HG03469 (cell line): ENCODE measurements at regions not wholly inside any gene's neighbourhood (a gene's known extent, or its start where the extent isn't known, plus 50 kb on each side); places are given as distances from the start of the nearest gene placed in this dataset.
"Not testable (repeated sequence)": the region's sequence is repeated elsewhere in the genome, so short reads cannot be mapped to it uniquely, and the experiment has no call there.

ENCODE experiments used
- ATAC-seq: cut with Tn5 transposase; IDR thresholded peaks from one replicate; pipeline ENCODE4 v1.9.1; 2021; ENCODE audit warnings: mild to moderate bottlenecking, moderate library complexity, moderate number of reproducible peaks; ENCODE audit not compliant: unreplicated experiment

DNA sequence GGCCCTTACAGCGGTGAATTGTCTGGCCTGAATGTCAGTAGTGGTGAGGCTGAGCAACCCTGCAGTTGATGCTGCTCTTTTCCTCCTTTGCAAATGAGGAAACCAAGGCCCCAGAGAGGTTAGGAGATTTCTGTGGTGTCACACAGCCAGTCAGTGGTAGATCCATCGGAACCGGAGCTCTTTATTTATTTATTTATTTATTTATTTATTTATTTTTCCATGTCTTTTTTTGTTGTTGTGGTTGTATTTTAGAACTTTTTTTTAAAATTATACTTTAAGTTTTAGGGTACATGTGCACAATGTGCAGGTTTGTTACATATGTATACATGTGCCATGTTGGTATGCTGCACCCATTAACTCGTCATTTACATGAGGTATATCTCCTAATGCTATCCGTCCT, 368.4 kb upstream of the CLINT1 start:
- ATAC-seq: not testable (repeated sequence)

DNA sequence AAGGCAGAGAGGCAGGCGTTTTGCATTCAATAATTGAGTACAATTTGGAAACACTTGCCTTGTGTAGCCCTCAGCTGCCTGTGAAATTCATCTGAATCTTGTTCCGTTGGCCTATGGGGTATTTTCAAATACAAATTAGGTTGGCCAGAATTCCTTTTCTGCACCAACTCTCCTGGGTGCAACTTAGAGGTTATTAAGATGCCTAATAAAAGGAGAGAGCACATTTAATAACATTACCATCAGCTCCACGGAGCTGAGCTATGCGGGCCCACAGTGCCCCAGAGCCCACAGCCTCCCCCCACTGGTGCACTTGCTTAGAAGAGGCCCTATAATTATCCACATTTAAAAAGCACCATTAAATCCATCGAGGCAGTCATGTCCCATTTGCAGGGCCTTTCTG, 367.6 kb upstream of the CLINT1 start:
- no peak for ATAC-seq

GRCh38 chr5:158224253-158224652, 365.3 kb upstream of the CLINT1 start:
- no peak for ATAC-seq

- no peak for ATAC-seq
Observed at GRCh38 chr5:158223054-158223600, 364.2 kb upstream of the CLINT1 start.

GRCh38 chr5:158212917-158213316, 354.0 kb upstream of the CLINT1 start:
- no peak for ATAC-seq

DNA sequence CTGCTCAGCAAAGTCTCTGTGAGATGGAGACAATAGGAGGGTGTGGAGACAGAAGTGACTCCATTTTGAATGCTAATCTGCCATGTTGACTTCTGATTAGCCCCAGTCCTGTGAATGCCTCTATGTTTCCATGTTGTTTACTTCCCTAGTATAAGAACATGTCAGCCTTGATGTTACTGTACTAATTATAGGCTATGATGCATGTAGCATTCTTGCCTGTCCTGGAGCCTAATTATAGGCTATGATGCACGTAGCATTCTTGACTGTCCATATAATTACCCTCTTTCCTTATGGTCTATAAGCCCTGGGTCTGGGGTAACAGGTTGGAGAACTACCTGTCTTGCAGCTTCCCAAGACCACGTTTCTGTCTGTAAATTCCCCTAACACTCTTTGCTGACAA, 353.3 kb upstream of the CLINT1 start:
- no peak for ATAC-seq

- no peak for ATAC-seq
Observed at GRCh38 chr5:158209219-158209908, 350.4 kb upstream of the CLINT1 start.

DNA sequence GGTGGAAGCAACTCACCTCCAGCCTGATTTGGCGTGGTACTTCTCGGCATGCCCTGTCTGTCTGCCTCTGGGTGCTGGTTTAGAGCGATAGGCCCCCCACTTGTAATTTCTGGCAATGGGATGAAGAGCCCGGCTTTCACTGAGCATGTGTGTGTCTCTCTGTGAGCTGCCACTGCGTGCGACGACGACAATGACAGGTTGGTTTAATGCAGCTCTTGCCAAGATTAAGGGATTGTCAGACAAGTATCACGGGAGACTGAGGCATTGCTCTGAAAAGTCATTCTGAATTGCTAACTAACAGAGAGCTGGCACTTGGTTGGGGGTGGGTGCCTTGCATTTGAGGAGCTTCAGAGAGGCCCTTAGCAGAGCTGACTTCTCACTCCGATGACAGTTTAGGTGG, 348.8 kb upstream of the CLINT1 start:
- ATAC-seq: no peak

- ATAC-seq: no peak
Observed at GRCh38 chr5:158205992-158206391, 347.0 kb upstream of the CLINT1 start.

- ATAC-seq: no peak
Observed at GRCh38 chr5:158203261-158203660, 344.3 kb upstream of the CLINT1 start.

DNA sequence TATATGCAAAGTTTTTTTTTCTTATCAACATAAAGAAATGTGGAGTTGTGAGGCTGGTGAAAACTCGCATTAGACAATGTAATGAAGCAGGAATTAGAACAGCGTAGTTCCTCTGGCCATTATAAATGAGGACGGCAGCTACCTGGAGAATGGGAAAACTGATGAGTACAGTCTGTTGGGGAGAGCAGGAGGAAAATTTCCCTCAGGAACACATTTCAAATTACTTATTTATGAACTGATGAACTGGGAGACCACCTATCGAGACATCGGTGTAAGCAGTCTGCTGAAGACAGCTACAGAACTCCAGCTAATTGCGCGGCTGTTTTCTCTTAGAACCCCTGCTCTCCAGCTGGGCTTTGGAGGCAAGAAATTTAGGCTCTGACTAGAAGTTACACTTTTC, 343.9 kb upstream of the CLINT1 start:
- no peak for ATAC-seq

DNA sequence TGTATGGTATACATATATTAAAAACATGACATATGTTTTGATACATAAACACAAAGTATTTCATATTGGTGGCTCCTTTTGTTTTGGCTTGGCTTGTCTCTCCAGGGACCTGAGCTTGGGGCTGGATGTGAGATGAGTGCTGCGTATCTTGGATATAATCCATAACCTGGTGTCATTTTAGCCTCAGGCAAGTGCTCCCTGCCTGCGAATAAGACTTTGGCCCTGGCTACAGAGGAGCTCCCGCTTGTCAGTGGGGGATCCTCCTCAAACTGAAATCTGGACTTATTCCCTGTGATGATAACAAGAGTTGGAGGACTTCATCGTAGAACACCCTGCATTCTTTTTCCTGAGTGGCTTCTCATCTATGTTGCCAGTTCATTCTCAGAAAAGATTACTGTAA, 341.7 kb upstream of the CLINT1 start:
- no peak for ATAC-seq

DNA sequence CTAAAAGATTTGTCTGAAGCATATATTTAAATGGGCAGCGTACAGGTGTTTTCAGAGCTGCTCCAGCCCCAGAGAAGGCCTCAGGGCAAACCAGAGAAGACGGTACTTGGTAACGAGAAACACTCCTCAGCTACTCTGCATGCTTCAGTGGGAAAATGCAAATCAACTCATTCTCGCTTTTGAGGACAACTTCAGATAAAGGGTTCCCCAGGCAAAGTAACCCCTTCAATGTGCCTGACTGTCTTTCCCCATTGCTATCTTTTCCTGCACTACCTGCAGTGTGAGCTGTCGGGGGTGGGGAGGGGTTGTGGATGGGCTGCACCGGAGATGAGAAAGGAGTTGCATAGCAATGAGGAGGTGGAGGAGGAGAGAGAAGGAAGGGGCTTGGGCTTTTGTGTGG, 339.7 kb upstream of the CLINT1 start:
- peak; percentile 87 for ATAC-seq

GRCh38 chr5:158195416-158196210, 336.7 kb upstream of the CLINT1 start:
- no peak for ATAC-seq

GRCh38 chr5:158194561-158194976, 335.6 kb upstream of the CLINT1 start:
- no peak for ATAC-seq

- ATAC-seq: not testable (repeated sequence)
Observed at GRCh38 chr5:158193395-158193794, 334.4 kb upstream of the CLINT1 start.

DNA sequence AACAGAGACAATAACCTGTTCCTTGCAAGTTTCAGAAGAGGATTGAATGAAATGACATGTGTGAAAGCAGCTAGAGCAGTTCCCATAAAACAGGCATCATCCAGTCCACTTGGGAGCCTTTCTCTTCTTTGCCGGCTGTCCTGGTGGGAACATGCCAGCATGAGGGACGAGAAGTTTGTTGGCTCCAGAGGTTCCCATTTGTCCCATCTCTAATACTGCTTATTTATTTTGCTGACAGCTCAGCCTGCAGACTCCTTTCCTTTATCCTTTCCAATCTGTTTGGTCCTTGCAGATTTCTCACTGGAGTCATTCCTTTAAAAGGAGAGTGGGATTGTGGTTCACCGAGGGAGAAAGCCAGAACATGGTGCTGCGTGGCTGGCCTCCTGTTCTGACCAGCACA, 321.5 kb upstream of the CLINT1 start:
- ATAC-seq: no peak

DNA sequence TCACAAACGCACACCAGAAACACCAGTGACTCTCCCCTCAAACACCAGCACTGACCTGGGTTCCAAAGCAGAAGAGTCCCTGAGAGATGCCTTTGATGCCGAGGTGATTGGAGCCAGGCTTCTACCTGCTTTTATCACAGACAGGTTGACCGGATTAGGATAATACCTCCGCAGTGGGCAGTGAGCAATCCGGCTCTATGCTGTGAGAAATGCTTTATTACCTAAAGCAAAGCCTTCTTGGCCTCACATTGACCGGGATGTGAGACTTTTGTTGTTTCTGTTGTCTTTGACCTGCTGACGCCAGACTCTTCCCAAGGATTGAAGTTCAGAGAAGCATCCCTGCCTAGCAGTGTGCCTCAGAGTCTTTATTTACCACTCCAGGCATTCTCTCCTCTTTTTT, 320.3 kb upstream of the CLINT1 start:
- no peak for ATAC-seq

- ATAC-seq: no peak
Observed at GRCh38 chr5:158178535-158178934, 319.6 kb upstream of the CLINT1 start.

DNA sequence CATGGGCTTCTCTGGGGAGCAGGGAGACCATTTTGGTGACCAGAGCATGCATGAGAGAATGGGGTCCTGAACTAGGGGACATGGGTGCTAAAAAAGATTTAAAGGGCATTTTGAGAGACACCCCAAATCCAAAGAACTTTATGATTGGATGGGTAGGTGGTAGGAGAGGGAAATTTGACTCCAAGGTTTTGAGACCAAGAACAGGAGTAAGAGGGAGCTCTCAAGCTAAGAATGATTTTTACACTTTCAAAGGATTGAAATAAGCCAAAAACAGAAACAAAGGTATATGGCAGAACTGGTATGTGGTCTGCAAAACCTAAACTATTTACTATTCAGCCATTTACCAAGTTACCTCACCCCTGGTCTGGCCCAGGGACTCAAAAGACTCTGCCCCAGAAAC, 318.2 kb upstream of the CLINT1 start:
- no peak for ATAC-seq

GRCh38 chr5:158175934-158176481, 317.1 kb upstream of the CLINT1 start:
- no peak for ATAC-seq
